H1 (cell line): ENCODE measurements at regions not wholly inside any gene's neighbourhood (a gene's known extent, or its start where the extent isn't known, plus 50 kb on each side); places are given as distances from the start of the nearest gene placed in this dataset.

Source experiments
- CTCF ChIA-PET: fragments of 300-600 bp; sonication (Branson Sonifier 250); formaldehyde crosslinking; loops from one replicate; lab custom pipeline; 2021; ENCODE audit not compliant: partially characterized antibody; lab: Charles Lee
- POLR2A ChIA-PET: fragments of 300-600 bp; sonication (Branson Sonifier 250); formaldehyde crosslinking; loops from one replicate; lab custom pipeline; 2021; ENCODE audit warnings: inconsistent platforms; ENCODE audit not compliant: partially characterized antibody; lab: Charles Lee
- DNase-seq, 2 experiments: peaks; one replicate each; pipeline versions ENCODE4 v3.0.0 to v3.0.0-alpha.2; 2010 to 2022; ENCODE audit warnings: low spot score in 2 of 2, low read depth in 1 of 2, mixed read lengths in 1 of 2
- FAIRE-seq: peaks from 2 replicates; lab custom pipeline; 2011; peaks lifted over from hg19 to GRCh38; lab: Jason Lieb, UNC
- H2AFZ ChIP-seq: 2 replicates; pipeline ENCODE4 v1.8.1; 2012; ENCODE audit warnings: low read length, inconsistent platforms
- H2AK5ac ChIP-seq: 2 replicates; pipeline ENCODE4 v1.6.1; 2013; ENCODE audit warnings: low read depth, low read length
- H2BK120ac ChIP-seq: replicated peaks from 2 replicates; pipeline ENCODE3; 2013; ENCODE audit warnings: low read depth, low read length, inconsistent platforms
- H2BK12ac ChIP-seq: 2 replicates; pipeline ENCODE4 v1.6.1; 2013; ENCODE audit warnings: low read depth, low read length
- H2BK15ac ChIP-seq: 2 replicates; pipeline ENCODE4 v1.6.1; 2013; ENCODE audit warnings: low read length
- H2BK20ac ChIP-seq: 2 replicates; pipeline ENCODE4 v1.6.1; 2013; ENCODE audit warnings: low read length
- H2BK5ac ChIP-seq: 2 replicates; pipeline ENCODE4 v1.6.1; 2013; ENCODE audit warnings: low read depth, low read length
- H3K14ac ChIP-seq: 2 replicates; pipeline ENCODE4 v1.6.1; 2013; ENCODE audit warnings: inconsistent platforms; ENCODE audit not compliant: insufficient read length
- H3K18ac ChIP-seq: 2 replicates; pipeline ENCODE4 v1.6.1; 2013; ENCODE audit warnings: low read length; ENCODE audit errors: extremely low read depth
- H3K23ac ChIP-seq: 2 replicates; pipeline ENCODE4 v1.6.1; 2013; ENCODE audit warnings: inconsistent platforms; ENCODE audit not compliant: insufficient read length
- H3K23me2 ChIP-seq: 2 replicates; pipeline ENCODE4 v1.6.1; 2013; ENCODE audit warnings: low read depth, low read length
- H3K27ac ChIP-seq: 2 replicates; pipeline ENCODE4 v1.6.1; 2011; ENCODE audit warnings: low read depth, low read length, inconsistent platforms
- H3K27me3 ChIP-seq, 4 experiments: replicated peaks in 1 of 4; 1 replicate in 1 of 4; 2 replicates in 3 of 4; pipeline versions ENCODE4 v1.6.1 to v1.8.1; 2011 to 2013; ENCODE audit warnings: low read length in 3 of 4, mild to moderate bottlenecking in 3 of 4, inconsistent platforms in 2 of 4, mixed read lengths in 2 of 4, moderate library complexity in 1 of 4; ENCODE audit not compliant: control insufficient read depth in 3 of 4, insufficient read depth in 3 of 4; ENCODE audit errors: extremely low read depth in 1 of 4
- H3K36me3 ChIP-seq, 4 experiments: 2 replicates each; pipeline versions ENCODE4 v1.6.1 to v1.8.1; 2011 to 2013; ENCODE audit warnings: mild to moderate bottlenecking in 4 of 4, low read length in 3 of 4, moderate library complexity in 2 of 4, control low read depth in 1 of 4, inconsistent platforms in 1 of 4; ENCODE audit not compliant: insufficient read depth in 4 of 4, control insufficient read depth in 2 of 4
- H3K4ac ChIP-seq: replicated peaks from 2 replicates; pipeline ENCODE3; 2013; ENCODE audit warnings: low read length, low read depth, mixed read lengths, inconsistent platforms; ENCODE audit not compliant: insufficient read length
- H3K4me1 ChIP-seq, 4 experiments: replicated peaks in 1 of 4; 1 replicate in 1 of 4; 2 replicates in 3 of 4; pipeline versions ENCODE4 v1.6.1 to v1.8.1; 2011 to 2013; ENCODE audit warnings: low read length in 3 of 4, inconsistent platforms in 2 of 4, mixed read lengths in 1 of 4; ENCODE audit not compliant: insufficient read depth in 4 of 4, control insufficient read depth in 3 of 4
- H3K4me2 ChIP-seq, 2 experiments: 2 replicates each; pipeline versions ENCODE4 v1.6.1 to v1.8.1; 2011 to 2013; ENCODE audit warnings: low read depth in 2 of 2, low read length in 2 of 2, control low read depth in 1 of 2, inconsistent platforms in 1 of 2, mild to moderate bottlenecking in 1 of 2; ENCODE audit not compliant: insufficient read depth in 1 of 2
- H3K4me3 ChIP-seq, 4 experiments: fragments of 200-600, 300-600 bp in 1 of 4; sonication (generic), shearing (Covaris generic), sonication (Bioruptor Twin) in 1 of 4; 2 replicates each; pipeline versions ENCODE4 v1.5.1 to v1.8.1; 2011 to 2016; ENCODE audit warnings: low read length in 4 of 4, low read depth in 3 of 4, control low read depth in 2 of 4, inconsistent platforms in 2 of 4, mild to moderate bottlenecking in 2 of 4, mixed read lengths in 1 of 4, moderate library complexity in 1 of 4; ENCODE audit not compliant: insufficient read depth in 2 of 4; ENCODE audit errors: extremely low read depth in 1 of 4
- H3K56ac ChIP-seq: replicated peaks from 2 replicates; pipeline ENCODE3; 2013; ENCODE audit warnings: low read depth, mild to moderate bottlenecking, mixed read lengths, low read length, inconsistent platforms; ENCODE audit not compliant: insufficient read length
- H3K79me1 ChIP-seq: 2 replicates; pipeline ENCODE4 v1.6.1; 2013; ENCODE audit warnings: low read depth, low read length, control low read depth
- H3K79me2 ChIP-seq, 2 experiments: 2 replicates each; pipeline versions ENCODE4 v1.6.1 to v1.8.1; 2012 to 2013; ENCODE audit warnings: low read length in 2 of 2, mild to moderate bottlenecking in 2 of 2, inconsistent platforms in 1 of 2; ENCODE audit not compliant: insufficient read depth in 2 of 2, control insufficient read depth in 1 of 2
- H3K9ac ChIP-seq, 4 experiments: replicated peaks in 1 of 4; 1 replicate in 1 of 4; 2 replicates in 3 of 4; pipeline versions ENCODE4 v1.6.1 to v1.8.1; 2011 to 2013; ENCODE audit warnings: low read depth in 3 of 4, low read length in 3 of 4, control low read depth in 2 of 4, mild to moderate bottlenecking in 2 of 4, moderate library complexity in 2 of 4, inconsistent platforms in 1 of 4; ENCODE audit errors: extremely low read depth in 1 of 4
- H3K9me3 ChIP-seq, 2 experiments: 2 replicates each; pipeline versions ENCODE4 v1.6.1 to v1.8.1; 2012 to 2013; ENCODE audit warnings: mild to moderate bottlenecking in 2 of 2, moderate library complexity in 2 of 2, control low read depth in 1 of 2, inconsistent platforms in 1 of 2, low read depth in 1 of 2, low read length in 1 of 2, mixed read lengths in 1 of 2; ENCODE audit not compliant: insufficient read depth in 2 of 2
- H4K20me1 ChIP-seq, 2 experiments: replicated peaks in 1 of 2; 2 replicates each; pipeline versions ENCODE3 to v1.8.1; 2011 to 2013; ENCODE audit warnings: inconsistent platforms in 2 of 2, low read length in 2 of 2, mild to moderate bottlenecking in 1 of 2; ENCODE audit not compliant: insufficient read depth in 2 of 2, control insufficient read depth in 1 of 2
- H4K5ac ChIP-seq: 2 replicates; pipeline ENCODE4 v1.6.1; 2013; ENCODE audit warnings: low read length, low read depth, mixed read lengths, inconsistent platforms; ENCODE audit not compliant: insufficient read length
- H4K8ac ChIP-seq: 2 replicates; pipeline ENCODE4 v1.8.0; 2013; ENCODE audit warnings: mild to moderate bottlenecking, moderate library complexity, low read length, inconsistent platforms; ENCODE audit not compliant: insufficient read depth; ENCODE audit errors: extremely low read depth
- H4K91ac ChIP-seq: replicated peaks from 2 replicates; pipeline ENCODE3; 2013; ENCODE audit warnings: low read length, mixed read lengths, inconsistent platforms; ENCODE audit not compliant: insufficient read length
- ATF3 ChIP-seq: IDR thresholded peaks from 2 replicates; pipeline ENCODE4 v1.6.1; 2011; ENCODE audit warnings: low read depth, mild to moderate bottlenecking, low read length; ENCODE audit not compliant: insufficient read depth
- CHD2 ChIP-seq: IDR thresholded peaks from 2 replicates; pipeline ENCODE4 v1.6.1; 2012; ENCODE audit warnings: low read length, improper control_type of control experiment
- CREB1 ChIP-seq: IDR thresholded peaks from 2 replicates; pipeline ENCODE4 v1.6.1; 2012; ENCODE audit warnings: inconsistent platforms
- JUND ChIP-seq: IDR thresholded peaks from 2 replicates; pipeline ENCODE4 v1.6.1; 2011; ENCODE audit warnings: mild to moderate bottlenecking, improper control_type of control experiment, low read length
- KDM5A ChIP-seq: fragments of 200-600 bp; IDR thresholded peaks from 2 replicates; pipeline ENCODE4 v1.7.1; 2012; ENCODE audit warnings: mild to moderate bottlenecking, low read length, inconsistent platforms, mixed read lengths
- POU5F1 ChIP-seq: IDR thresholded peaks from 2 replicates; pipeline ENCODE4 v1.6.1; 2011; ENCODE audit warnings: low read depth, mild to moderate bottlenecking, low read length, moderate library complexity
- SAP30 ChIP-seq: fragments of 300-600 bp; sonication (generic); IDR thresholded peaks from 2 replicates; pipeline ENCODE4 v1.7.1; 2012; ENCODE audit warnings: low read length, moderate library complexity, mild to moderate bottlenecking, inconsistent platforms; ENCODE audit not compliant: insufficient read depth, insufficient replicate concordance
- SIN3A ChIP-seq, 2 experiments: IDR thresholded peaks in 1 of 2; conservative IDR thresholded peaks in 1 of 2; 2 replicates each; pipeline ENCODE4 v1.6.1; 2011 to 2012; ENCODE audit warnings: low read length in 2 of 2, improper control_type of control experiment in 1 of 2, low read depth in 1 of 2, mild to moderate bottlenecking in 1 of 2
- SRF ChIP-seq: IDR thresholded peaks from 2 replicates; pipeline ENCODE4 v1.6.1; 2011; ENCODE audit warnings: mild to moderate bottlenecking, low read depth, low read length, moderate library complexity
- TAF1 ChIP-seq: IDR thresholded peaks from 2 replicates; pipeline ENCODE4 v1.6.1; 2011; ENCODE audit warnings: mild to moderate bottlenecking, low read depth, low read length
- WGBS, 2 experiments: shearing (Covaris generic) in 1 of 2; methylation state at CpG; one replicate each; pipeline versions ENCODE4 v1.1.6 to v1.1.7; 2013 to 2015; ENCODE audit warnings: low lambda C conversion rate in 2 of 2, mixed read lengths in 2 of 2, inconsistent platforms in 1 of 2, low coverage in 1 of 2, missing lambda C conversion rate in 1 of 2; ENCODE audit not compliant: insufficient replicate concordance in 2 of 2, insufficient coverage in 1 of 2, insufficient read length in 1 of 2; ENCODE audit errors: extremely low coverage in 1 of 2, missing lambda C conversion rate in 1 of 2; 5-methylcytosine and 5-hydroxymethylcytosine counted together

GRCh38 chr1:245085508-245086095, 69.2 kb upstream of the KIF26B start:
- no peak overlapping the region for H4K91ac ChIP-seq
- H3K27me3 ChIP-seq, result no peaks in the 10 kb centered on the region
- FAIRE-seq (no peak), DNase-seq (no peak)
- ChIA-PET CTCF (no interaction called here), POLR2A (no interaction called here)
- no peak overlapping the region for H2AFZ ChIP-seq
- no peak overlapping the region for H2BK120ac ChIP-seq
- H2BK20ac ChIP-seq, result no peak overlapping the region
- H4K20me1 ChIP-seq, result no peaks in the 10 kb centered on the region
- no peak overlapping the region for H4K5ac ChIP-seq
- no peak for TF ChIP-seq ATF3
- no peak for TF ChIP-seq TAF1
- no peak for TF ChIP-seq CHD2
- no peak for TF ChIP-seq POU5F1
- TF ChIP-seq JUND, result no peak
- TF ChIP-seq SRF, result no peak
- TF ChIP-seq SAP30, result no peak
- TF ChIP-seq KDM5A, result no peak
- no peak for TF ChIP-seq CREB1
- no peak for TF ChIP-seq SIN3A (conservative IDR thresholded peaks at IDR 0.05 in 1 of 2, IDR thresholded peaks at IDR 0.05 in 1 of 2; ENCODE audit: low read depth in 1 of 2, low read length in 2 of 2)
- H2BK12ac ChIP-seq, result no peak overlapping the region
- no peaks in the 10 kb centered on the region for H3K79me2 ChIP-seq
- no peak overlapping the region for H3K23ac ChIP-seq
- H4K8ac ChIP-seq, result no peak overlapping the region
- no peak overlapping the region for H3K4me3 ChIP-seq
- no peaks in the 10 kb centered on the region for H3K79me1 ChIP-seq
- H3K18ac ChIP-seq, result no peak overlapping the region
- peaks cover 0 to 9% (median 1%) of the 10 kb centered on the region in 4 experiments; a peak in 3 of 8 replicates for H3K36me3 ChIP-seq
- H3K23me2 ChIP-seq, result no peaks in the 10 kb centered on the region
- H3K9ac ChIP-seq, result no peak overlapping the region
- H3K27ac ChIP-seq, result no peak overlapping the region
- H3K4me1 ChIP-seq, result no peaks in the 10 kb centered on the region
- H2BK5ac ChIP-seq, result no peak overlapping the region
- H3K4me2 ChIP-seq, result no peak overlapping the region
- H2BK15ac ChIP-seq, result no peak overlapping the region
- no peak overlapping the region for H3K14ac ChIP-seq
- H2AK5ac ChIP-seq, result no peak overlapping the region
- no peak overlapping the region for H3K56ac ChIP-seq
- no peak overlapping the region for H3K4ac ChIP-seq
- WGBS, 2 experiments, result 86% methylated on average over 9 of the region's 9 CpGs; no CpG with 5 or more reads in 1 of the 2 experiments
- peaks cover 5% of the 10 kb centered on the region in 2 experiments; a peak in 2 of 4 replicates for H3K9me3 ChIP-seq
